ENCODE measurements at regions not wholly inside any gene's neighbourhood (a gene's known extent, or its start where the extent isn't known, plus 50 kb on each side); places are given as distances from the start of the nearest gene placed in this dataset.

- Mint-ChIP-seq H3K4me1 (peaks cover 13% of the 10 kb centered on the region), H3K9me3 (peaks cover 4% of the 10 kb centered on the region)
Observed at GRCh38 chr10:84698989-84699388, 370.6 kb downstream of the CCSER2 start.

GRCh38 chr10:84700668-84701369 lies 372.4 kb downstream of the CCSER2 start:
- TF ChIP-seq CTCF (IDR thresholded peaks at IDR 0.05; ENCODE audit: unreplicated experiment in 3 of 3) = no peak
- H3K9me3 Mint-ChIP-seq = peaks cover 3% of the 10 kb centered on the region
- no peak overlapping the region for H3K27ac Mint-ChIP-seq
- H3K4me1 Mint-ChIP-seq = peaks cover 11% of the 10 kb centered on the region
- H3K36me3 Mint-ChIP-seq (ENCODE audit: low read depth) = no peaks in the 10 kb centered on the region
- H3K4me3 Mint-ChIP-seq = no peak overlapping the region
- peaks cover 2% of the 10 kb centered on the region for H3K27me3 Mint-ChIP-seq (ENCODE audit: low read depth)

More at GRCh38 chr10:84698989-84699388, 370.6 kb downstream of the CCSER2 start:
- no peak for TF ChIP-seq CTCF (IDR thresholded peaks at IDR 0.05; ENCODE audit: unreplicated experiment in 3 of 3)
- no peaks in the 10 kb centered on the region for H3K27me3 Mint-ChIP-seq (ENCODE audit: low read depth)
- H3K27ac Mint-ChIP-seq = no peak overlapping the region
- no peak overlapping the region for H3K4me3 Mint-ChIP-seq
- no peaks in the 10 kb centered on the region for H3K36me3 Mint-ChIP-seq (ENCODE audit: low read depth)

GRCh38 chr10:84701370-84701720 lies 373.0 kb downstream of the CCSER2 start:
- Mint-ChIP-seq H3K9me3 (no peaks in the 10 kb centered on the region), H3K4me1 (peaks cover 6% of the 10 kb centered on the region), H3K27me3 (ENCODE audit: low read depth) (peaks cover 4% of the 10 kb centered on the region), H3K27ac (no peak overlapping the region), H3K36me3 (ENCODE audit: low read depth) (no peaks in the 10 kb centered on the region), H3K4me3 (no peak overlapping the region)
- TF ChIP-seq CTCF (IDR thresholded peaks at IDR 0.05; ENCODE audit: unreplicated experiment in 3 of 3) = no peak

GRCh38 chr10:84704101-84704500 lies 375.7 kb downstream of the CCSER2 start:
- H3K27ac Mint-ChIP-seq = no peak overlapping the region
- no peak overlapping the region for H3K4me3 Mint-ChIP-seq
- H3K9me3 Mint-ChIP-seq = no peaks in the 10 kb centered on the region
- H3K36me3 Mint-ChIP-seq (ENCODE audit: low read depth) = no peaks in the 10 kb centered on the region
- H3K27me3 Mint-ChIP-seq (ENCODE audit: low read depth) = peaks cover 4% of the 10 kb centered on the region
- H3K4me1 Mint-ChIP-seq = no peaks in the 10 kb centered on the region
- TF ChIP-seq CTCF (IDR thresholded peaks at IDR 0.05; ENCODE audit: unreplicated experiment in 3 of 3) = no peak

- H3K27me3 Mint-ChIP-seq (ENCODE audit: low read depth) = peaks cover 4% of the 10 kb centered on the region
- H3K36me3 Mint-ChIP-seq (ENCODE audit: low read depth) = no peaks in the 10 kb centered on the region
- H3K4me3 Mint-ChIP-seq = no peak overlapping the region
- no peaks in the 10 kb centered on the region for H3K9me3 Mint-ChIP-seq
- TF ChIP-seq CTCF (IDR thresholded peaks at IDR 0.05; ENCODE audit: unreplicated experiment in 3 of 3) = no peak
- H3K27ac Mint-ChIP-seq = no peak overlapping the region
- no peaks in the 10 kb centered on the region for H3K4me1 Mint-ChIP-seq
Observed at GRCh38 chr10:84706431-84706830, 378.0 kb downstream of the CCSER2 start.

GRCh38 chr10:84706875-84707274 lies 378.5 kb downstream of the CCSER2 start:
- Mint-ChIP-seq H3K9me3 (no peaks in the 10 kb centered on the region), H3K27ac (no peak overlapping the region)

More at GRCh38 chr10:84706875-84707274, 378.5 kb downstream of the CCSER2 start:
- Mint-ChIP-seq H3K27me3 (ENCODE audit: low read depth) (peaks cover 6% of the 10 kb centered on the region), H3K36me3 (ENCODE audit: low read depth) (no peaks in the 10 kb centered on the region), H3K4me3 (no peak overlapping the region), H3K4me1 (no peaks in the 10 kb centered on the region)
- no peak for TF ChIP-seq CTCF (IDR thresholded peaks at IDR 0.05; ENCODE audit: unreplicated experiment in 3 of 3)
